ENCODE measurements at regions not wholly inside any gene's neighbourhood (a gene's known extent, or its start where the extent isn't known, plus 50 kb on each side); places are given as distances from the start of the nearest gene placed in this dataset.
"Not testable (repeated sequence)": the region's sequence is repeated elsewhere in the genome, so short reads cannot be mapped to it uniquely, and the experiment has no call there.

- DNase-seq: no peak
Observed at GRCh38 chr5:171725205-171725601, 60.4 kb upstream of the SMIM23 start.

GRCh38 chr5:171726819-171727218, 58.8 kb upstream of the SMIM23 start:
- DNase-seq: not testable (repeated sequence)

GRCh38 chr5:171728686-171729085, 56.9 kb upstream of the SMIM23 start:
- no peak for DNase-seq
